Astrocyte (in vitro differentiated cells and primary cell): ENCODE measurements at regions not wholly inside any gene's neighbourhood (a gene's known extent, or its start where the extent isn't known, plus 50 kb on each side); places are given as distances from the start of the nearest gene placed in this dataset.

Experiments
- CTCF ChIP-seq: IDR thresholded peaks from 2 replicates; pipeline ENCODE4 v1.5.1; 2011; ENCODE audit warnings: low read depth, mild to moderate bottlenecking, inconsistent platforms, low read length, moderate library complexity; ENCODE audit not compliant: insufficient read depth
- EZH2 ChIP-seq: IDR thresholded peaks from 2 replicates; pipeline ENCODE4 v1.6.1; 2012; ENCODE audit warnings: mild to moderate bottlenecking, low read length, inconsistent platforms; ENCODE audit not compliant: insufficient read depth

DNA sequence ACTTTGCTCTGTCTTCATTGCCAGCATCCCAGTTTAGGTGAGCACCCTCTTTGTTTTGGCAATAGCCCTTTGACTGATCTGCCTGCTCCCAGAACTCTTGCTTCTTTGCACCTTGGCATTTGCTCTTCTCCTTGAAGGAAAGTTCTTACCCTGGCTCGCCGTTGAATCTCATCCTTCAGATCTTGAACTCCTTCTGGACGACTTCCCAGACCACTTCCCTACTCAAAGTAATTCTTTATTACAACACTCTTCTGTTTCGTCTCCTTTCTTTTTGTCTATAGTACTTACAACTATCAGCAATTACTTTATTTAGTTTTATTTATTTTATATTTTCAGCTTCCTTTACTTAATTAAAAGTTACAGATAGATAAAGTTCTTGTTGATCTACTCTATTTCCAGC, 1510.1 kb downstream of the MAT2B start:
- TF ChIP-seq CTCF (no peak), EZH2 (no peak)
